Hepatocyte (in vitro differentiated cells): ENCODE measurements at regions not wholly inside any gene's neighbourhood (a gene's known extent, or its start where the extent isn't known, plus 50 kb on each side); places are given as distances from the start of the nearest gene placed in this dataset.

Experiments
- DNase-seq: peaks from one replicate; pipeline ENCODE4 v3.0.0-alpha.2; 2016; ENCODE audit warnings: low spot score
- H2AFZ ChIP-seq: fragments of 200-600 bp; sonication (generic); 2 replicates; pipeline ENCODE4 v1.6.0; 2016; ENCODE audit warnings: antibody characterized with exemption, mild to moderate bottlenecking
- H3K27ac ChIP-seq: fragments of 200-600 bp; sonication (generic); 2 replicates; pipeline ENCODE4 v1.5.1; 2016; ENCODE audit warnings: mild to moderate bottlenecking
- H3K27me3 ChIP-seq: fragments of 200-600 bp; sonication (generic); 2 replicates; pipeline ENCODE4 v1.6.1; 2016
- H3K36me3 ChIP-seq: fragments of 200-600 bp; sonication (generic); replicated peaks from 2 replicates; pipeline ENCODE4 v1.5.1; 2016; ENCODE audit warnings: low read depth; ENCODE audit not compliant: insufficient read depth
- H3K4me1 ChIP-seq: fragments of 200-600 bp; sonication (generic); 2 replicates; pipeline ENCODE4 v1.5.1; 2016; ENCODE audit warnings: mild to moderate bottlenecking, moderate library complexity; ENCODE audit not compliant: insufficient read depth
- H3K4me2 ChIP-seq: fragments of 200-600 bp; sonication (generic); 2 replicates; pipeline ENCODE4 v1.6.0; 2016
- H3K4me3 ChIP-seq: fragments of 200-600 bp; sonication (generic); 2 replicates; pipeline ENCODE4 v1.5.1; 2016; ENCODE audit warnings: mild to moderate bottlenecking
- H3K79me2 ChIP-seq: fragments of 200-600 bp; sonication (generic); 2 replicates; pipeline ENCODE4 v1.6.0; 2017; ENCODE audit warnings: mild to moderate bottlenecking
- H3K9me2 ChIP-seq: fragments of 200-600 bp; sonication (generic); replicated peaks from 2 replicates; pipeline ENCODE4 v1.6.0; 2017; ENCODE audit warnings: mild to moderate bottlenecking; ENCODE audit not compliant: insufficient read depth
- H3K9me3 ChIP-seq: fragments of 200-600 bp; sonication (generic); 2 replicates; pipeline ENCODE4 v1.5.1; 2016; ENCODE audit warnings: low read depth, mild to moderate bottlenecking
- H4K20me1 ChIP-seq: fragments of 200-600 bp; sonication (generic); 2 replicates; pipeline ENCODE4 v1.6.0; 2016; ENCODE audit warnings: mild to moderate bottlenecking; ENCODE audit not compliant: insufficient read depth, poor library complexity, severe bottlenecking
- EZH2 ChIP-seq: fragments of 200-600 bp; sonication (generic); IDR thresholded peaks from 2 replicates; pipeline ENCODE4 v1.6.1; 2016; ENCODE audit warnings: antibody characterized with exemption, mild to moderate bottlenecking, borderline replicate concordance
- EZH2phosphoT487 ChIP-seq: fragments of 200-600 bp; sonication (generic); IDR thresholded peaks from one replicate; pipeline ENCODE4 v1.6.1; 2018; ENCODE audit warnings: antibody characterized with exemption, mild to moderate bottlenecking, low read depth, moderate library complexity; ENCODE audit not compliant: unreplicated experiment, severe bottlenecking
- WGBS: methylation state at CpG from one replicate; pipeline ENCODE4 v1.1.6; 2016; ENCODE audit warnings: low lambda C conversion rate; ENCODE audit errors: missing lambda C conversion rate; 5-methylcytosine and 5-hydroxymethylcytosine counted together
- TF ChIP-seq, protein P1 (sequence below): fragments of 200-600 bp; sonication (generic); IDR thresholded peaks from 2 replicates; pipeline ENCODE4 v1.5.1; 2016; ENCODE audit warnings: antibody characterized with exemption, mild to moderate bottlenecking; ENCODE audit not compliant: poor library complexity

DNA sequence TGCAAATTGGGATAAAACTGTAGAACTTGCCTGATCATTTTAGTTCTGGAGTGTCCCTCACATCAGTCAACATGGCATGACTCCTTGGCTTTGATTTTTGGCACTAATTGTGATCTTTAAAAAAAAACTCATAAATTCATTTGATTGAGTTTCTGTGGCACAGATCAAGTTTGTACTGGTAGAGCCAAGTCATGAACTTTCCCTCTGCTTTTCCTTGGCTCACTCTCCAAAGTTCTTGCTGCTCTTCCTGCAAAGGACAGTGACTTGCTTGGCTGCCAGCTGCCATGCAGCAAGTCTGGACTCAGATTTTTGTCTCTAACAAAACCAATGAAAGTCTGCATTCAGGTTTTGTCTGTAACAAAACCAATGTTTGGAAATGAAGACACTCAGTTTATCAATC lies 115.5 kb downstream of the RFX6 start:
- H3K9me3 ChIP-seq: no peaks in the 10 kb centered on the region
- no peaks in the 10 kb centered on the region for H3K79me2 ChIP-seq
- no peak overlapping the region for H3K4me3 ChIP-seq
- H4K20me1 ChIP-seq: no peaks in the 10 kb centered on the region
- H3K27me3 ChIP-seq: no peaks in the 10 kb centered on the region
- H3K4me2 ChIP-seq: no peak overlapping the region
- H3K4me1 ChIP-seq: no peaks in the 10 kb centered on the region
- H3K27ac ChIP-seq: no peak overlapping the region
- no peak for DNase-seq
- H3K9me2 ChIP-seq: no peaks in the 10 kb centered on the region
- H3K36me3 ChIP-seq: no peaks in the 10 kb centered on the region
- H2AFZ ChIP-seq: no peak overlapping the region
- TF ChIP-seq EZH2phosphoT487: no peak
- TF ChIP-seq EZH2: no peak
- TF ChIP-seq, protein P1, sequence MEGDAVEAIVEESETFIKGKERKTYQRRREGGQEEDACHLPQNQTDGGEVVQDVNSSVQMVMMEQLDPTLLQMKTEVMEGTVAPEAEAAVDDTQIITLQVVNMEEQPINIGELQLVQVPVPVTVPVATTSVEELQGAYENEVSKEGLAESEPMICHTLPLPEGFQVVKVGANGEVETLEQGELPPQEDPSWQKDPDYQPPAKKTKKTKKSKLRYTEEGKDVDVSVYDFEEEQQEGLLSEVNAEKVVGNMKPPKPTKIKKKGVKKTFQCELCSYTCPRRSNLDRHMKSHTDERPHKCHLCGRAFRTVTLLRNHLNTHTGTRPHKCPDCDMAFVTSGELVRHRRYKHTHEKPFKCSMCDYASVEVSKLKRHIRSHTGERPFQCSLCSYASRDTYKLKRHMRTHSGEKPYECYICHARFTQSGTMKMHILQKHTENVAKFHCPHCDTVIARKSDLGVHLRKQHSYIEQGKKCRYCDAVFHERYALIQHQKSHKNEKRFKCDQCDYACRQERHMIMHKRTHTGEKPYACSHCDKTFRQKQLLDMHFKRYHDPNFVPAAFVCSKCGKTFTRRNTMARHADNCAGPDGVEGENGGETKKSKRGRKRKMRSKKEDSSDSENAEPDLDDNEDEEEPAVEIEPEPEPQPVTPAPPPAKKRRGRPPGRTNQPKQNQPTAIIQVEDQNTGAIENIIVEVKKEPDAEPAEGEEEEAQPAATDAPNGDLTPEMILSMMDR: no peak

DNA sequence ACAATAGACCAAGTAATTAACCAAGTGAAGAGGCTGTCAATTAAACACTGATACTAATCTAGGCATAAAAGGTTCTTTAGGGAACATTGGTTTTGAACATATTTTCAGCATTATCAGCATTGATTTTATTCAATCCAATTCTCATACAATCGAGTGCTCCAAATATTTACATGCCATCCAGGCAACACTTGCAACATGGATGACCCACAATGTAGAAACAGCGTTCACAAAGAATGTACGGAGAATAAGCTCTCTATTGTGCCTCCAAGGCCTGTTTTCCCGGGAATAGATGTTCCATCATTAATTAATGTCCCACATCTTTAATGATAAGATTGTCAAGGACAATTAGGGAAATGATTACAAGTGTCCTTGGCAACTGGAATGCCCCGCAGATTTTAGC lies 117.4 kb downstream of the RFX6 start:
- H3K79me2 ChIP-seq: no peaks in the 10 kb centered on the region
- H3K9me2 ChIP-seq: no peaks in the 10 kb centered on the region
- no peaks in the 10 kb centered on the region for H3K36me3 ChIP-seq
- 92% methylated on average over 5 of the region's 5 CpGs for WGBS
- H3K27me3 ChIP-seq: no peaks in the 10 kb centered on the region
- no peak overlapping the region for H3K27ac ChIP-seq
- H2AFZ ChIP-seq: no peak overlapping the region
- no peaks in the 10 kb centered on the region for H3K4me1 ChIP-seq
- H3K9me3 ChIP-seq: no peaks in the 10 kb centered on the region
- H3K4me2 ChIP-seq: no peak overlapping the region
- H4K20me1 ChIP-seq: no peaks in the 10 kb centered on the region
- TF ChIP-seq, protein P1: no peak
- TF ChIP-seq EZH2phosphoT487 (no peak), EZH2 (no peak)
- no peak overlapping the region for H3K4me3 ChIP-seq
- DNase-seq: no peak

GRCh38 chr6:116996842-116997241 lies 119.8 kb downstream of the RFX6 start:
- Histone ChIP-seq H3K9me2 (no peaks in the 10 kb centered on the region), H3K4me2 (peak overlapping the region; percentile 58), H3K36me3 (no peaks in the 10 kb centered on the region), H4K20me1 (no peaks in the 10 kb centered on the region), H3K9me3 (no peaks in the 10 kb centered on the region), H3K79me2 (no peaks in the 10 kb centered on the region), H3K4me1 (no peaks in the 10 kb centered on the region), H3K27me3 (no peaks in the 10 kb centered on the region), H3K4me3 (no peak overlapping the region), H3K27ac (no peak overlapping the region), H2AFZ (no peak overlapping the region)
- DNase-seq: no peak
- WGBS: 47% methylated on average over 5 of the region's 5 CpGs
- TF ChIP-seq EZH2phosphoT487: no peak
- no peak for TF ChIP-seq EZH2
- TF ChIP-seq, protein P1: no peak

GRCh38 chr6:116997496-116997895 lies 120.5 kb downstream of the RFX6 start:
- no peaks in the 10 kb centered on the region for H3K27me3 ChIP-seq
- H3K9me3 ChIP-seq: no peaks in the 10 kb centered on the region
- H3K36me3 ChIP-seq: no peaks in the 10 kb centered on the region
- H3K4me2 ChIP-seq: peak overlapping the region; percentile 58
- H2AFZ ChIP-seq: no peak overlapping the region
- DNase-seq: no peak
- no peaks in the 10 kb centered on the region for H3K9me2 ChIP-seq
- TF ChIP-seq EZH2: no peak
- TF ChIP-seq, protein P1: no peak
- no peak for TF ChIP-seq EZH2phosphoT487
- 34% methylated on average over 6 of the region's 6 CpGs for WGBS
- H3K4me3 ChIP-seq: no peak overlapping the region
- no peaks in the 10 kb centered on the region for H4K20me1 ChIP-seq
- no peaks in the 10 kb centered on the region for H3K79me2 ChIP-seq
- no peaks in the 10 kb centered on the region for H3K4me1 ChIP-seq
- no peak overlapping the region for H3K27ac ChIP-seq
